ENCODE measurements at regions not wholly inside any gene's neighbourhood (a gene's known extent, or its start where the extent isn't known, plus 50 kb on each side); places are given as distances from the start of the nearest gene placed in this dataset.
A peak's percentile ranks its signal among the peaks of the same experiment; 100 is the strongest.

DNA sequence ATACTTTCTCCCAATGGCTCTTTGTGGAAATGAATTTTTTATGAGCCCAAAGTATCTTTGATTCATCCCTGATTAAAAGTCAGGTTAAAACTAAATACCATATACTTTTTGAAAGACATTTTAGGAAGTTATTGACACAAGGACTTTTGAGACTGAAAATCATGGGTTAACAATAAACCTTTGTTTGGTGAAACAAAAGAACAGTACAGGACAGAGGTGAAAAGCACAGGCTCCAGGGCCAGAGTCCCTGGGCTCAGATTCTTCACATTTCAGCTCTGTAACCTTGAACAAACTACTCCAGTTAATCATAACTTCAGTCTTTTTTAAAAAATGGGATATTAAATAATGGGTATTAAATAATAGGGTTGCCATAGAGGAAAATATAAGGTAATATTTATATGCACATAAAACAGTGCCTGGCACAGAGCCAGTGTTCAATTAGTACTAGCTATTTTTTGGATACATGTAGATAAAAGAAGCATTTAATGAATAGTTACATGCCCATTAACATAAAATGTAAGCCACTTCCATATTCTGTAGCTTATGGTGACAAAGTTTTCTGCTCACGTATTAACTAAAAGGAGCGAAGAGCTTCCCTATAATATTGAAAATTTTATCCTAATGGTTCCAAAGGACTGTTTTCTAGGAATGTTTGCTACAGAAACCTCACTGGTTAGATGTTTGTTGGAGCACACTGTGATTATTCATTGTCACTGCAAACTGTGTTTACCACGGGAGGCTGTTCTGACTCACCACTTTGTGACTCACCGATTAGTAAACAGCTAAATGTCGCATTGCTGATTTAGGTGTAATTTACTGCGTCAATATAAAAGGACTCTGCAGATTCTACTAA, 255.4 kb downstream of the DAD1 start:
- DNase-seq (ENCODE audit: low spot score) = no peak
- no peak for TF ChIP-seq FOXA1 (IDR thresholded peaks at IDR 0.05)
- peak; percentile 57 to 78 for TF ChIP-seq JUND (IDR thresholded peaks at IDR 0.05)
- TF ChIP-seq TAF1 (conservative IDR thresholded peaks at IDR 0.05) = no peak

DNA sequence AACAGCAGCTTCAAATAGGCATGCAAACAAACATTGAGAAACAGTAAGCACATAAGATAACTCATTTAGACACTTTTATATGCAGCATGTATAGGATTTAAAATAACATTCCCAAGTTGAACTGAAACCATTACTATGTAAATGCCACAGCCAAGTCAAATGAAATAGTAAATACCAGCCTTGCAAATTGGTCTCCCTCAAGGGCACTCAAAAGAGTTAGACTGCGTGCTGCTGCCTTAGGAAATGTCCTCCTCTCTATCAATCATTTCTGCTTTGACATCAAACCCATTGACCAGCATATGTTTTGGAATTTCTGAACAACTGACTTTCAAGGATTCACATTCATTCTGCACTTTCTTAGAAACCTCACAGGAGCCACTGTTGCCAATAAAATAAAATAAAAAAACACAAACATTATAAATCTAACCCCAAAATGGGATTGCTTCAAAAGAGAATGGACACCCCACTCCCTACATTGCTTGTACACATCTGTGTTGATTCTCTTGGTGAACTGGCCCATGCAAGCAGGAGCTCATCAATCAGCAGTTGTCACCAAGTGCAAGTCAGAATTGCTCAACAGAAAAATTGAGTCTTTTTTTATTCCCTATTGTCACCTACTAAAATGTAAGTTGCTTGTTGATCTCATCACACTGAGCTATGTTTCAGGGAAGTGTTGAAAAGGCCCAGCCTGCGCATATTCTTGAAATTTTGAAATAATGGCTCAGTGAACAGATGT, 256.2 kb downstream of the DAD1 start:
- DNase-seq (ENCODE audit: low spot score) = no peak
- H3K9ac ChIP-seq (ENCODE audit: low read depth in 1 of 2, low read length in 2 of 2) = no peak overlapping the region
- WGBS = 75% methylated on average over 2 of the region's 2 CpGs
- H3K4me1 ChIP-seq (ENCODE audit: control insufficient read depth in 4 of 4, insufficient read depth in 4 of 4, low read length in 3 of 4) = no peaks in the 10 kb centered on the region
- H3K4me3 ChIP-seq (ENCODE audit: low read depth in 1 of 3, low read length in 3 of 3) = no peak overlapping the region
- peaks cover 0 to 2% (median 0%) of the 10 kb centered on the region in 4 donors for H3K27me3 ChIP-seq (ENCODE audit: control insufficient read depth in 4 of 4, insufficient read depth in 4 of 4, low read length in 3 of 4)
- H3K27ac ChIP-seq (ENCODE audit: low read depth in 1 of 2, low read length in 2 of 2) = no peak overlapping the region
- peaks cover 2 to 7% (median 7%) of the 10 kb centered on the region in 4 donors for H3K9me3 ChIP-seq (ENCODE audit: control insufficient read depth in 4 of 4, low read length in 3 of 4)
- no peaks in the 10 kb centered on the region for H3K36me3 ChIP-seq (ENCODE audit: control insufficient read depth in 4 of 4, insufficient read depth in 3 of 4, low read depth in 1 of 4, low read length in 3 of 4)
- TF ChIP-seq FOXA2 (IDR thresholded peaks at IDR 0.05) = no peak
- no peak for TF ChIP-seq EGR1 (IDR thresholded peaks at IDR 0.05; ENCODE audit: low read depth in 2 of 2)
- TF ChIP-seq, protein P1, sequence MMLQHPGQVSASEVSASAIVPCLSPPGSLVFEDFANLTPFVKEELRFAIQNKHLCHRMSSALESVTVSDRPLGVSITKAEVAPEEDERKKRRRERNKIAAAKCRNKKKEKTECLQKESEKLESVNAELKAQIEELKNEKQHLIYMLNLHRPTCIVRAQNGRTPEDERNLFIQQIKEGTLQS (IDR thresholded peaks at IDR 0.05) = no peak
- no peak for TF ChIP-seq YY1 (IDR thresholded peaks at IDR 0.05)
- TF ChIP-seq SP1 (IDR thresholded peaks at IDR 0.05) = no peak
- no peak for TF ChIP-seq GABPA (IDR thresholded peaks at IDR 0.05 in 1 of 2, conservative IDR thresholded peaks at IDR 0.05 in 1 of 2)
- no peak for TF ChIP-seq RAD21 (IDR thresholded peaks at IDR 0.05)
- TF ChIP-seq TAF1 (conservative IDR thresholded peaks at IDR 0.05) = no peak
- no peak for TF ChIP-seq NR2F2 (IDR thresholded peaks at IDR 0.05)

More for the DNA sequence above, 255.4 kb downstream of the DAD1 start:
- peaks cover 2 to 6% (median 4%) of the 10 kb centered on the region in 4 donors for H3K9me3 ChIP-seq (ENCODE audit: control insufficient read depth in 4 of 4, low read length in 3 of 4)
- H3K27me3 ChIP-seq (ENCODE audit: control insufficient read depth in 4 of 4, insufficient read depth in 4 of 4, low read length in 3 of 4) = no peaks in the 10 kb centered on the region
- no peak overlapping the region for H3K4me3 ChIP-seq (ENCODE audit: low read depth in 1 of 3, low read length in 3 of 3)
- 54% methylated on average over 6 of the region's 6 CpGs for WGBS
- no peak overlapping the region for H3K27ac ChIP-seq (ENCODE audit: low read depth in 1 of 2, low read length in 2 of 2)
- no peaks in the 10 kb centered on the region for H3K36me3 ChIP-seq (ENCODE audit: control insufficient read depth in 4 of 4, insufficient read depth in 3 of 4, low read depth in 1 of 4, low read length in 3 of 4)
- H3K9ac ChIP-seq (ENCODE audit: low read depth in 1 of 2, low read length in 2 of 2) = no peak overlapping the region
- H3K4me1 ChIP-seq (ENCODE audit: control insufficient read depth in 4 of 4, insufficient read depth in 4 of 4, low read length in 3 of 4) = no peaks in the 10 kb centered on the region

DNA sequence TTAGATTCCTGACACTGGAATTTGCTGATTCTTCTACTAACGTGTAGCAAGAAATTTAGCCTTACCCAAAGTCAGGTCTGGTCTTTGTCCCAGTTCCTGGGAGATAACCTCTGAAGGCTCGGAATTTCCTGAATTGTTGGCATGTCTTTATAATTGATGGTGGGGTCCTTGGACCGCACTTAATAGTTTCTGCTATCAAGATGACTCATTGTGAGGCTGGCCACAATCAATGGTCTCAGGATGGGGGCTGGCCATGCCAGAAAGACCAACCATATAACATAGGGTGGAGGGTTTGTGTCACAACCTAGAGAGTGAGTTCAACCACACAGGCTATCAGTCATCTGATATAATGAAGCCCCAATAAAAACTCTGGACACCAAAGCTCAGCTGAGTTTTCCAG, 259.7 kb downstream of the DAD1 start:
- Histone ChIP-seq H3K4me1 (ENCODE audit: control insufficient read depth in 4 of 4, insufficient read depth in 4 of 4, low read length in 3 of 4) (no peaks in the 10 kb centered on the region), H3K9ac (ENCODE audit: low read depth in 1 of 2, low read length in 2 of 2) (no peak overlapping the region), H3K9me3 (ENCODE audit: control insufficient read depth in 4 of 4, low read length in 3 of 4) (peaks cover 3 to 11% (median 10%) of the 10 kb centered on the region in 4 donors), H3K27ac (ENCODE audit: low read depth in 1 of 2, low read length in 2 of 2) (no peak overlapping the region), H3K4me3 (ENCODE audit: low read depth in 1 of 3, low read length in 3 of 3) (no peak overlapping the region), H3K27me3 (ENCODE audit: control insufficient read depth in 4 of 4, insufficient read depth in 4 of 4, low read length in 3 of 4) (peaks cover 0 to 3% (median 0%) of the 10 kb centered on the region in 4 donors), H3K36me3 (ENCODE audit: control insufficient read depth in 4 of 4, insufficient read depth in 3 of 4, low read depth in 1 of 4, low read length in 3 of 4) (no peaks in the 10 kb centered on the region)
- WGBS = 55% methylated on average over 3 of the region's 3 CpGs
- TF ChIP-seq NR2F2 (IDR thresholded peaks at IDR 0.05) = no peak
- TF ChIP-seq, protein P2, sequence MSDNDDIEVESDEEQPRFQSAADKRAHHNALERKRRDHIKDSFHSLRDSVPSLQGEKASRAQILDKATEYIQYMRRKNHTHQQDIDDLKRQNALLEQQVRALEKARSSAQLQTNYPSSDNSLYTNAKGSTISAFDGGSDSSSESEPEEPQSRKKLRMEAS (IDR thresholded peaks at IDR 0.05) = no peak
- TF ChIP-seq, protein P3, sequence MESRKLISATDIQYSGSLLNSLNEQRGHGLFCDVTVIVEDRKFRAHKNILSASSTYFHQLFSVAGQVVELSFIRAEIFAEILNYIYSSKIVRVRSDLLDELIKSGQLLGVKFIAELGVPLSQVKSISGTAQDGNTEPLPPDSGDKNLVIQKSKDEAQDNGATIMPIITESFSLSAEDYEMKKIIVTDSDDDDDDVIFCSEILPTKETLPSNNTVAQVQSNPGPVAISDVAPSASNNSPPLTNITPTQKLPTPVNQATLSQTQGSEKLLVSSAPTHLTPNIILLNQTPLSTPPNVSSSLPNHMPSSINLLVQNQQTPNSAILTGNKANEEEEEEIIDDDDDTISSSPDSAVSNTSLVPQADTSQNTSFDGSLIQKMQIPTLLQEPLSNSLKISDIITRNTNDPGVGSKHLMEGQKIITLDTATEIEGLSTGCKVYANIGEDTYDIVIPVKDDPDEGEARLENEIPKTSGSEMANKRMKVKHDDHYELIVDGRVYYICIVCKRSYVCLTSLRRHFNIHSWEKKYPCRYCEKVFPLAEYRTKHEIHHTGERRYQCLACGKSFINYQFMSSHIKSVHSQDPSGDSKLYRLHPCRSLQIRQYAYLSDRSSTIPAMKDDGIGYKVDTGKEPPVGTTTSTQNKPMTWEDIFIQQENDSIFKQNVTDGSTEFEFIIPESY (IDR thresholded peaks at IDR 0.05) = no peak
- no peak for TF ChIP-seq HNF4G (IDR thresholded peaks at IDR 0.05)
- no peak for TF ChIP-seq FOXA1 (IDR thresholded peaks at IDR 0.05)
- no peak for TF ChIP-seq TAF1 (conservative IDR thresholded peaks at IDR 0.05)
- TF ChIP-seq YY1 (IDR thresholded peaks at IDR 0.05) = no peak
- no peak for TF ChIP-seq FOXA2 (IDR thresholded peaks at IDR 0.05)
- TF ChIP-seq RXRA (IDR thresholded peaks at IDR 0.05) = no peak
- TF ChIP-seq, protein P1 (IDR thresholded peaks at IDR 0.05) = no peak
- TF ChIP-seq JUND (IDR thresholded peaks at IDR 0.05) = no peak
- TF ChIP-seq, protein P4, sequence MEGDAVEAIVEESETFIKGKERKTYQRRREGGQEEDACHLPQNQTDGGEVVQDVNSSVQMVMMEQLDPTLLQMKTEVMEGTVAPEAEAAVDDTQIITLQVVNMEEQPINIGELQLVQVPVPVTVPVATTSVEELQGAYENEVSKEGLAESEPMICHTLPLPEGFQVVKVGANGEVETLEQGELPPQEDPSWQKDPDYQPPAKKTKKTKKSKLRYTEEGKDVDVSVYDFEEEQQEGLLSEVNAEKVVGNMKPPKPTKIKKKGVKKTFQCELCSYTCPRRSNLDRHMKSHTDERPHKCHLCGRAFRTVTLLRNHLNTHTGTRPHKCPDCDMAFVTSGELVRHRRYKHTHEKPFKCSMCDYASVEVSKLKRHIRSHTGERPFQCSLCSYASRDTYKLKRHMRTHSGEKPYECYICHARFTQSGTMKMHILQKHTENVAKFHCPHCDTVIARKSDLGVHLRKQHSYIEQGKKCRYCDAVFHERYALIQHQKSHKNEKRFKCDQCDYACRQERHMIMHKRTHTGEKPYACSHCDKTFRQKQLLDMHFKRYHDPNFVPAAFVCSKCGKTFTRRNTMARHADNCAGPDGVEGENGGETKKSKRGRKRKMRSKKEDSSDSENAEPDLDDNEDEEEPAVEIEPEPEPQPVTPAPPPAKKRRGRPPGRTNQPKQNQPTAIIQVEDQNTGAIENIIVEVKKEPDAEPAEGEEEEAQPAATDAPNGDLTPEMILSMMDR (IDR thresholded peaks at IDR 0.05; ENCODE audit: low read depth, low read length, missing input control) = no peak
- no peak for TF ChIP-seq GABPA (IDR thresholded peaks at IDR 0.05 in 1 of 2, conservative IDR thresholded peaks at IDR 0.05 in 1 of 2)
- no peak for TF ChIP-seq SP1 (IDR thresholded peaks at IDR 0.05)
- no peak for TF ChIP-seq HNF4A (conservative IDR thresholded peaks at IDR 0.05)
- no peak for DNase-seq (ENCODE audit: low spot score)

Measured in liver (tissue), 8 donors.